IMR-90 (cell line): ENCODE measurements at regions not wholly inside any gene's neighbourhood (a gene's known extent, or its start where the extent isn't known, plus 50 kb on each side); places are given as distances from the start of the nearest gene placed in this dataset.

Experiments
- ATAC-seq: fragments of 200-7000 bp; cut with Tn5 transposase; 2 replicates; pipeline ENCODE4 v1.9.1; 2020; ENCODE audit warnings: low read depth, mild to moderate bottlenecking, moderate library complexity
- BruUV-seq: library from RNA; stranded (reverse); fragments of 400-500 nt; replicated peaks from 2 replicates; lab custom pipeline; 2021; lab: Mats Ljungman, UMichigan
- CTCF ChIA-PET: fragments of 300-600 bp; formaldehyde crosslinking; extraction: SDS; loops from one replicate; lab custom pipeline; 2021; ENCODE audit warnings: antibody characterized with exemption; lab: Yijun Ruan, JAX
- POLR2A ChIA-PET: fragments of 300-600 bp; sonication (Branson Sonifier 250); formaldehyde crosslinking; loops from one replicate; lab custom pipeline; 2022; ENCODE audit warnings: antibody characterized with exemption; ENCODE audit not compliant: unreplicated experiment; lab: Charles Lee
- DNase-seq: peaks from one replicate; pipeline ENCODE4 v3.0.0; 2013
- H2AFZ ChIP-seq: replicated peaks from 2 replicates; pipeline ENCODE3; 2013; ENCODE audit warnings: low read length, mild to moderate bottlenecking; ENCODE audit not compliant: poor library complexity
- H2AK5ac ChIP-seq: 2 replicates; pipeline ENCODE4 v1.6.1; 2013; ENCODE audit warnings: low read depth, low read length, inconsistent platforms
- H2AK9ac ChIP-seq: replicated peaks from 2 replicates; pipeline ENCODE3; 2013; ENCODE audit warnings: mild to moderate bottlenecking, low read depth, low read length, moderate library complexity; ENCODE audit not compliant: poor library complexity
- H2BK120ac ChIP-seq: 2 replicates; pipeline ENCODE4 v1.6.1; 2013; ENCODE audit warnings: low read depth, low read length, inconsistent platforms
- H2BK15ac ChIP-seq: 3 replicates; pipeline ENCODE4 v1.6.1; 2013; ENCODE audit warnings: low read depth, low read length, inconsistent platforms
- H2BK20ac ChIP-seq: 2 replicates; pipeline ENCODE4 v1.6.1; 2013; ENCODE audit warnings: low read depth, mild to moderate bottlenecking, inconsistent platforms, low read length, moderate library complexity
- H2BK5ac ChIP-seq: 2 replicates; pipeline ENCODE4 v1.6.1; 2013; ENCODE audit warnings: mild to moderate bottlenecking, low read depth, low read length, inconsistent platforms; ENCODE audit not compliant: poor library complexity, severe bottlenecking
- H3K14ac ChIP-seq: replicated peaks from 2 replicates; pipeline ENCODE4 v1.6.1; 2013; ENCODE audit warnings: low read depth, low read length, inconsistent platforms
- H3K18ac ChIP-seq: 2 replicates; pipeline ENCODE4 v1.6.1; 2013; ENCODE audit warnings: low read depth, low read length, control low read depth
- H3K23ac ChIP-seq: 2 replicates; pipeline ENCODE4 v1.6.1; 2013; ENCODE audit warnings: low read depth, low read length, inconsistent platforms
- H3K27ac ChIP-seq: 2 replicates; pipeline ENCODE4 v1.5.1; 2013; ENCODE audit warnings: mild to moderate bottlenecking, control low read depth, low read length; ENCODE audit not compliant: insufficient read depth
- H3K27me3 ChIP-seq: 2 replicates; pipeline ENCODE4 v1.6.1; 2013; ENCODE audit warnings: low read length; ENCODE audit not compliant: control insufficient read depth, insufficient read depth
- H3K36me3 ChIP-seq: 2 replicates; pipeline ENCODE4 v1.6.1; 2013; ENCODE audit warnings: low read length, mixed read lengths; ENCODE audit not compliant: control insufficient read depth, insufficient read depth
- H3K4ac ChIP-seq: 2 replicates; pipeline ENCODE4 v1.6.1; 2013; ENCODE audit warnings: low read depth, low read length, inconsistent platforms
- H3K4me1 ChIP-seq: 2 replicates; pipeline ENCODE4 v1.6.1; 2013; ENCODE audit warnings: low read length, mixed read lengths; ENCODE audit not compliant: control insufficient read depth, insufficient read depth
- H3K4me2 ChIP-seq: 2 replicates; pipeline ENCODE4 v1.6.1; 2013; ENCODE audit warnings: low read depth, mild to moderate bottlenecking, control low read depth, low read length, moderate library complexity
- H3K4me3 ChIP-seq: 2 replicates; pipeline ENCODE4 v1.5.1; 2013; ENCODE audit warnings: low read depth, mild to moderate bottlenecking, control low read depth, low read length, moderate library complexity; ENCODE audit not compliant: insufficient read depth
- H3K56ac ChIP-seq: 2 replicates; pipeline ENCODE4 v1.6.1; 2013; ENCODE audit warnings: low read length, inconsistent platforms; ENCODE audit not compliant: insufficient read depth; ENCODE audit errors: extremely low read depth
- H3K79me1 ChIP-seq, 2 experiments: 2 replicates each; pipeline ENCODE4 v1.6.1; 2013; ENCODE audit warnings: low read length in 2 of 2, inconsistent platforms in 1 of 2, low read depth in 1 of 2
- H3K9ac ChIP-seq: 2 replicates; pipeline ENCODE4 v1.6.1; 2013; ENCODE audit warnings: low read depth, low read length, control low read depth
- H3K9me1 ChIP-seq: 2 replicates; pipeline ENCODE4 v1.6.1; 2013; ENCODE audit warnings: low read length, inconsistent platforms; ENCODE audit not compliant: insufficient read depth
- H3K9me3 ChIP-seq: 2 replicates; pipeline ENCODE4 v1.6.1; 2013; ENCODE audit warnings: low read length; ENCODE audit not compliant: control insufficient read depth, insufficient read depth
- H4K20me1 ChIP-seq: 2 replicates; pipeline ENCODE4 v1.6.1; 2013; ENCODE audit warnings: low read length, inconsistent platforms; ENCODE audit not compliant: insufficient read depth
- H4K5ac ChIP-seq: 2 replicates; pipeline ENCODE4 v1.6.1; 2013; ENCODE audit warnings: mild to moderate bottlenecking, low read depth, low read length, control low read depth
- H4K8ac ChIP-seq, 2 experiments: 2 replicates each; pipeline ENCODE4 v1.6.1; 2013; ENCODE audit warnings: low read depth in 2 of 2, low read length in 2 of 2, control low read depth in 1 of 2, inconsistent platforms in 1 of 2
- H4K91ac ChIP-seq: 2 replicates; pipeline ENCODE4 v1.6.1; 2013; ENCODE audit warnings: low read depth, low read length, inconsistent platforms; ENCODE audit not compliant: insufficient read depth
- BHLHE40 ChIP-seq: fragments of 150-350 bp; IDR thresholded peaks from 2 replicates; pipeline ENCODE4 v1.6.1; 2016; ENCODE audit warnings: mild to moderate bottlenecking, low read depth, low read length
- CEBPB ChIP-seq: IDR thresholded peaks from 2 replicates; pipeline ENCODE4 v1.6.1; 2012; ENCODE audit warnings: low read depth, low read length, improper control_type of control experiment
- CHD1 ChIP-seq: IDR thresholded peaks from 2 replicates; pipeline ENCODE4 v1.6.1; 2012; ENCODE audit warnings: low read depth, low read length, improper control_type of control experiment
- FOS ChIP-seq: fragments of 150-350 bp; IDR thresholded peaks from 2 replicates; pipeline ENCODE4 v1.6.1; 2016; ENCODE audit warnings: low read depth, low read length
- MAFK ChIP-seq: IDR thresholded peaks from 2 replicates; pipeline ENCODE4 v1.6.1; 2012; ENCODE audit warnings: low read depth, low read length, improper control_type of control experiment
- MAZ ChIP-seq: IDR thresholded peaks from 2 replicates; pipeline ENCODE4 v1.6.1; 2012; ENCODE audit warnings: low read depth, mild to moderate bottlenecking, low read length, improper control_type of control experiment, moderate library complexity, borderline replicate concordance
- MXI1 ChIP-seq: IDR thresholded peaks from 2 replicates; pipeline ENCODE4 v1.6.1; 2012; ENCODE audit warnings: low read depth, mild to moderate bottlenecking, low read length, moderate library complexity, borderline replicate concordance
- NFE2L2 ChIP-seq: fragments of 150-350 bp; IDR thresholded peaks from 2 replicates; pipeline ENCODE4 v1.6.1; 2016; ENCODE audit warnings: low read depth, mild to moderate bottlenecking, low read length
- POLR2A ChIP-seq: IDR thresholded peaks from 2 replicates; pipeline ENCODE4 v1.6.1; 2012; ENCODE audit warnings: mild to moderate bottlenecking, low read depth, low read length
- RAD21 ChIP-seq: IDR thresholded peaks from 2 replicates; pipeline ENCODE4 v1.6.1; 2012; ENCODE audit warnings: low read length, improper control_type of control experiment
- RCOR1 ChIP-seq: IDR thresholded peaks from 2 replicates; pipeline ENCODE4 v1.6.1; 2012; ENCODE audit warnings: mild to moderate bottlenecking, low read length, improper control_type of control experiment; ENCODE audit not compliant: insufficient replicate concordance
- RFX5 ChIP-seq: IDR thresholded peaks from 2 replicates; pipeline ENCODE4 v1.8.0; 2012; ENCODE audit warnings: low read depth, mild to moderate bottlenecking, low read length, moderate library complexity
- SMC3 ChIP-seq: fragments of 150-350 bp; IDR thresholded peaks from 2 replicates; pipeline ENCODE4 v1.6.1; 2016; ENCODE audit warnings: low read depth, mild to moderate bottlenecking, antibody characterized with exemption, low read length, moderate library complexity
- WGBS, 2 experiments: methylation state at CpG; one replicate each; pipeline versions ENCODE4 v1.1.5 to v1.1.7; 2013; ENCODE audit warnings: missing lambda C conversion rate in 2 of 2; ENCODE audit not compliant: insufficient read length in 1 of 2; ENCODE audit errors: extremely low coverage in 2 of 2; 5-methylcytosine and 5-hydroxymethylcytosine counted together
- dilution Hi-C: fragments of 300-500 bp; cut with HindIII; formaldehyde crosslinking; loops from one replicate; pipeline ENCODE4 v1.14.3; 2018; ENCODE audit warnings: low sequenced_read_pairs; ENCODE audit not compliant: unreplicated experiment
- in situ Hi-C: fragments of 300-500 bp; cut with MboI; formaldehyde crosslinking; loops from 3 replicates; pipeline ENCODE4 v1.14.3; 2019; ENCODE audit warnings: low sequenced_read_pairs, inconsistent platforms, mixed read lengths
- intact Hi-C: fragments of 100-400 bp; cut with micrococcal nuclease; formaldehyde crosslinking; loops from 2 replicates; pipeline ENCODE4 v1.10.0; 2022
- TF ChIP-seq, protein P1 (sequence below): conservative IDR thresholded peaks from 2 replicates; pipeline ENCODE4 v1.5.1; 2012; ENCODE audit warnings: mild to moderate bottlenecking, low read depth, low read length, improper control_type of control experiment
- TF ChIP-seq, protein P2 (sequence below): fragments of 150-350 bp; IDR thresholded peaks from 2 replicates; pipeline ENCODE4 v1.6.1; 2017; ENCODE audit warnings: mild to moderate bottlenecking, antibody characterized with exemption, low read length, low read depth
- TF ChIP-seq, protein P3 (sequence below): fragments of 150-350 bp; IDR thresholded peaks from 2 replicates; pipeline ENCODE4 v1.6.1; 2016; ENCODE audit warnings: low read depth, mild to moderate bottlenecking, low read length, moderate library complexity, borderline replicate concordance

DNA sequence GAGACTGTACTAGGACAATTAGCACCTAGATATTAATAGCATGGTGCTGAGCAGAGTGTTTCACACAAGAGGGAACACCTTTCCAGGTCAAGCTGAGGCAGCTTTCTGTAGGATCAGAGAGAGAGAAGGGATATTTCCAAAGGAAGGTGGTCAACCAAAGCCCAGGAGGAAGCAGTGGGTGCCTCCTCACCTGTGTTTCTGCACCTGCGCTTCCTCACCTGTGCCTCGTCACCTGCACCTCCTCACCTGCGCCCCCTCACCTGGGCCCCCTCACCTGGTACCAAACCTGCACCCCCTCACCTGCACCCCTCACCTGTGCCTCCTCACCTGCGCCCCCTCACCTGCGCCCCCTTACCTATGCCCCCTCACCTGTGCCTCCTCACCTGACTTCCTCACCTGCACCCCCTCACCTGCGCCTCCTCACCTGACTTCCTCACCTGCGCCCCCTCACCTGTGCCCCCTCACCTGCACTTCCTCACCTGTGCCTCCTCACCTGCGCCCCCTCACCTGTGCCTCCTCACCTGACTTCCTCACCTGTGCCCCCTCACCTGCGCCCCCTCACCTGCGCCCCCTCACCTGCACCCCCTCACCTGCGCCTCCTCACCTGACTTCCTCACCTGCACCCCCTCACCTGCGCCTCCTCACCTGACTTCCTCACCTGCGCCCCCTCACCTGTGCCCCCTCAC is 67.9 kb downstream of the TTLL2 start:
- Histone ChIP-seq H2BK120ac (no peak overlapping the region), H2AK9ac (no peak overlapping the region), H3K23ac (no peak overlapping the region), H2BK15ac (no peak overlapping the region), H3K14ac (no peak overlapping the region), H3K79me1 (no peaks in the 10 kb centered on the region), H4K5ac (no peak overlapping the region), H3K27ac (no peak overlapping the region), H2AK5ac (no peak overlapping the region), H3K9me3 (peaks cover 31% of the 10 kb centered on the region), H3K4me2 (no peak overlapping the region), H3K27me3 (no peaks in the 10 kb centered on the region), H3K18ac (no peak overlapping the region), H3K9me1 (no peaks in the 10 kb centered on the region), H3K56ac (no peak overlapping the region), H3K9ac (no peak overlapping the region), H2AFZ (no peak overlapping the region), H3K4me3 (no peak overlapping the region), H4K8ac (no peak overlapping the region), H3K4me1 (no peaks in the 10 kb centered on the region), H4K91ac (no peak overlapping the region), H3K4ac (no peak overlapping the region), H4K20me1 (no peaks in the 10 kb centered on the region), H3K36me3 (no peaks in the 10 kb centered on the region), H2BK20ac (no peak overlapping the region), H2BK5ac (no peak overlapping the region)
- no peak for ATAC-seq
- TF ChIP-seq FOS, result no peak
- no peak for TF ChIP-seq CHD1
- no peak for TF ChIP-seq SMC3
- no peak for TF ChIP-seq MAZ
- TF ChIP-seq, protein P1, sequence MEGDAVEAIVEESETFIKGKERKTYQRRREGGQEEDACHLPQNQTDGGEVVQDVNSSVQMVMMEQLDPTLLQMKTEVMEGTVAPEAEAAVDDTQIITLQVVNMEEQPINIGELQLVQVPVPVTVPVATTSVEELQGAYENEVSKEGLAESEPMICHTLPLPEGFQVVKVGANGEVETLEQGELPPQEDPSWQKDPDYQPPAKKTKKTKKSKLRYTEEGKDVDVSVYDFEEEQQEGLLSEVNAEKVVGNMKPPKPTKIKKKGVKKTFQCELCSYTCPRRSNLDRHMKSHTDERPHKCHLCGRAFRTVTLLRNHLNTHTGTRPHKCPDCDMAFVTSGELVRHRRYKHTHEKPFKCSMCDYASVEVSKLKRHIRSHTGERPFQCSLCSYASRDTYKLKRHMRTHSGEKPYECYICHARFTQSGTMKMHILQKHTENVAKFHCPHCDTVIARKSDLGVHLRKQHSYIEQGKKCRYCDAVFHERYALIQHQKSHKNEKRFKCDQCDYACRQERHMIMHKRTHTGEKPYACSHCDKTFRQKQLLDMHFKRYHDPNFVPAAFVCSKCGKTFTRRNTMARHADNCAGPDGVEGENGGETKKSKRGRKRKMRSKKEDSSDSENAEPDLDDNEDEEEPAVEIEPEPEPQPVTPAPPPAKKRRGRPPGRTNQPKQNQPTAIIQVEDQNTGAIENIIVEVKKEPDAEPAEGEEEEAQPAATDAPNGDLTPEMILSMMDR, result no peak
- no peak for TF ChIP-seq NFE2L2
- TF ChIP-seq BHLHE40, result no peak
- TF ChIP-seq RAD21, result no peak
- no peak for TF ChIP-seq CEBPB
- TF ChIP-seq RFX5, result no peak
- TF ChIP-seq, protein P2, sequence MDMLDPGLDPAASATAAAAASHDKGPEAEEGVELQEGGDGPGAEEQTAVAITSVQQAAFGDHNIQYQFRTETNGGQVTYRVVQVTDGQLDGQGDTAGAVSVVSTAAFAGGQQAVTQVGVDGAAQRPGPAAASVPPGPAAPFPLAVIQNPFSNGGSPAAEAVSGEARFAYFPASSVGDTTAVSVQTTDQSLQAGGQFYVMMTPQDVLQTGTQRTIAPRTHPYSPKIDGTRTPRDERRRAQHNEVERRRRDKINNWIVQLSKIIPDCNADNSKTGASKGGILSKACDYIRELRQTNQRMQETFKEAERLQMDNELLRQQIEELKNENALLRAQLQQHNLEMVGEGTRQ, result no peak
- TF ChIP-seq POLR2A, result no peak
- TF ChIP-seq RCOR1, result no peak
- TF ChIP-seq, protein P3, sequence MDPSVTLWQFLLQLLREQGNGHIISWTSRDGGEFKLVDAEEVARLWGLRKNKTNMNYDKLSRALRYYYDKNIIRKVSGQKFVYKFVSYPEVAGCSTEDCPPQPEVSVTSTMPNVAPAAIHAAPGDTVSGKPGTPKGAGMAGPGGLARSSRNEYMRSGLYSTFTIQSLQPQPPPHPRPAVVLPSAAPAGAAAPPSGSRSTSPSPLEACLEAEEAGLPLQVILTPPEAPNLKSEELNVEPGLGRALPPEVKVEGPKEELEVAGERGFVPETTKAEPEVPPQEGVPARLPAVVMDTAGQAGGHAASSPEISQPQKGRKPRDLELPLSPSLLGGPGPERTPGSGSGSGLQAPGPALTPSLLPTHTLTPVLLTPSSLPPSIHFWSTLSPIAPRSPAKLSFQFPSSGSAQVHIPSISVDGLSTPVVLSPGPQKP, result no peak
- TF ChIP-seq MAFK, result no peak
- TF ChIP-seq MXI1, result no peak
- WGBS, 2 experiments, result 100% methylated on average over 3 of the region's 13 CpGs; no CpG with 5 or more reads in 1 of the 2 experiments
- in situ Hi-C loops (no loop called here), dilution Hi-C loops (no loop called here), intact Hi-C loops (no loop called here)
- no TSS peak for BruUV-seq
- ChIA-PET POLR2A (interaction anchor here (0.6 kb wide), 1 partner anchor 145 kb away, joined by 3 read pairs; no protein-coding TSS in a partner anchor), CTCF (no interaction called here)
- DNase-seq, result no peak
